AG09309 (cell line): ENCODE measurements at regions not wholly inside any gene's neighbourhood (a gene's known extent, or its start where the extent isn't known, plus 50 kb on each side); places are given as distances from the start of the nearest gene placed in this dataset.
"Not testable (repeated sequence)": the region's sequence is repeated elsewhere in the genome, so short reads cannot be mapped to it uniquely, and the experiment has no call there.

Experiments used
- DNase-seq: peaks from one replicate; pipeline ENCODE4 v3.0.0-alpha.2; 2010; ENCODE audit warnings: low read depth
- H3K4me3 ChIP-seq: 2 replicates; pipeline ENCODE4 v1.5.1; 2011; ENCODE audit warnings: mild to moderate bottlenecking, low read depth, low read length, moderate library complexity; ENCODE audit not compliant: control insufficient read depth
- TF ChIP-seq, protein P1 (sequence below): IDR thresholded peaks from 2 replicates; pipeline ENCODE4 v1.5.1; 2011; ENCODE audit warnings: mild to moderate bottlenecking, low read depth, low read length, inconsistent platforms; ENCODE audit not compliant: insufficient read depth, control insufficient read depth; ENCODE audit errors: missing control alignments

DNA sequence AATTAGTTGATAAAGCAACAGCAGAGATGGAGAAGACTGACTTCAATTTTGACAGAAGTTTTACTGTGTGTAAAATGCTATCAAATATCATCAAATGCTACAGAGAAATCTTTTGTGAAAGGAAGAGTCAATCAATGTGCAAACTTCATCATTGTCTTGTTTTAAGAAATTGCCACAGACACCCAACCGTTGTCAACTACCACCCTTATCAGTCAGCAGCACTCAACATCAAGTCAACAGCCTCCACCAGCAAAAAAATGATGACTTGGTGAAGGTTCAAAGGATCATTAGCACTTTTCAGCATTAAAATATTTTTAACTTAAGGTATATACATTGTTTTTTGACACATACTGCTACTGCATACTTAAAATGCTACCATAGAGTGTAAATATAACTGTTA lies 888.8 kb downstream of the CDH18 start:
- DNase-seq, result no peak
- no peak overlapping the region for H3K4me3 ChIP-seq

DNA sequence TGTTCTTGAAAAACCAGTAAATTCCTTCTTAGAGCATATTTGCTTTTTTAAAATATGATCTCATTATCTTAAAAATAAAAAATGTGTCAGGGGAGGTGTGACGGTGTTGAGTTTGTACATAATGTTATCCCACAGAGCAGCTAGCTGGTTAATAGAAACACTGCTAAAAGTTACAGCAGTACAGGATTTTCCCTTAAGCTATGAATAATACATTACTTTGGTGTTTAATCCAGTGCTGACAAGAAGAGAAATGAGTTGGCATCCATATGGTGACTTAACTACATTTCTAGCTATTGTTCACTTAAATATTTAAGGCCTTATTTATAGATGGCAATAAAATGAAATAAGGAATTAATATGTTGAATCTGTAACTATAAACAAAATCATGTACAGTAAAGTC lies 883.1 kb downstream of the CDH18 start:
- DNase-seq, result no peak
- TF ChIP-seq, protein P1, sequence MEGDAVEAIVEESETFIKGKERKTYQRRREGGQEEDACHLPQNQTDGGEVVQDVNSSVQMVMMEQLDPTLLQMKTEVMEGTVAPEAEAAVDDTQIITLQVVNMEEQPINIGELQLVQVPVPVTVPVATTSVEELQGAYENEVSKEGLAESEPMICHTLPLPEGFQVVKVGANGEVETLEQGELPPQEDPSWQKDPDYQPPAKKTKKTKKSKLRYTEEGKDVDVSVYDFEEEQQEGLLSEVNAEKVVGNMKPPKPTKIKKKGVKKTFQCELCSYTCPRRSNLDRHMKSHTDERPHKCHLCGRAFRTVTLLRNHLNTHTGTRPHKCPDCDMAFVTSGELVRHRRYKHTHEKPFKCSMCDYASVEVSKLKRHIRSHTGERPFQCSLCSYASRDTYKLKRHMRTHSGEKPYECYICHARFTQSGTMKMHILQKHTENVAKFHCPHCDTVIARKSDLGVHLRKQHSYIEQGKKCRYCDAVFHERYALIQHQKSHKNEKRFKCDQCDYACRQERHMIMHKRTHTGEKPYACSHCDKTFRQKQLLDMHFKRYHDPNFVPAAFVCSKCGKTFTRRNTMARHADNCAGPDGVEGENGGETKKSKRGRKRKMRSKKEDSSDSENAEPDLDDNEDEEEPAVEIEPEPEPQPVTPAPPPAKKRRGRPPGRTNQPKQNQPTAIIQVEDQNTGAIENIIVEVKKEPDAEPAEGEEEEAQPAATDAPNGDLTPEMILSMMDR, result no peak
- no peak overlapping the region for H3K4me3 ChIP-seq

More for the DNA sequence above, 888.8 kb downstream of the CDH18 start:
- TF ChIP-seq, protein P1, result no peak

DNA sequence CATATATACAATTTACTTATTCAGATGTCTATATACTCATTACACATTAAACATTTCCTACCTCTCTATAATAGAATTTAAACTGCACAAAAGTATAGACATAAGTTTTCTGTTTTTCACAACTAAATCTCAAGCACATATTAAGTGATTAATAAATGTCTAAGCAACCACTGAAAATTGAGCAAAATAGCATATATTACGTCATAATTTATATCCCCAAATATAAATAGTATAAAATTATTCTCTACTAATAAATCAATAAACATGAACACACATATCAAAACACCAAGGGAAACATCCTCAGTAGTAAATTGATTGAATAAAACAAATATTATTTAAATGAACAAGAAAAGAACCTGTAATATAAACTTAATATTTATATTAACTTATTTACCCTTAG lies 865.1 kb downstream of the CDH18 start:
- TF ChIP-seq, protein P1, result no peak
- no peak overlapping the region for H3K4me3 ChIP-seq
- no peak for DNase-seq

DNA sequence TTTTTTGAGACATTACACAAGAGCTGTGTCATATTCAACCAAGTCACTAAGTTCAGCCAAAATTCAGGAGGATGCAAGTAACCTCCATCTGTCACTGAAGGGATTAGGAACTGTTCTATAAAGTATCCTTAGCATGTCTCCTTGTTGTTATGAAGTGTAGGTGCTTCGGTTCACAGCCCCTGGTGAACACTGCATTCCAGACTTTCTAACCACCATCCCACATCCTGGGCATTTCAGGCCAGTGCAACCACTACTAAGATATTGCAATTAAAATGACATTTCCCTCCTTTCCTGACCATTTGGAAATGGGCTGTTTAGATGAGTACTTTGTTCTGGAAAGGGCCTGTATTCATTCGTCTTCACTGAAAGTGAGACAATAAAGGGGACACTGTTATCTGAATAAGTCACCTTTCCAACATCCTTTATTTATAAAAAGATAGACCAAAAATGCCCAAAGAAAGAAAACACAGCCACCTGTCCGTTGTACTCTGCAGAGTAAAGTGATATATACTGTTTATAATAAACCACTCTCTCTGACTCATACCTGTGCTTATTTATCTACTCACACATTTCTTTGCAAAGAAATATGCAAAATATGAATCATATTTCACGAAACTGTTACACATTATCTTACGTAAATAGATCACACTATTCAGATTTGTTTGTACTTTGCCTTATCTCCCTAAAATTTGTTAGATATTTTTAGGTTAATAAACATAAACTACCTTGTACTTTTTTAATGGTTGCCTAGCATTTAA lies 861.9 kb downstream of the CDH18 start:
- H3K4me3 ChIP-seq, result no peak overlapping the region
- TF ChIP-seq, protein P1, result no peak
- DNase-seq, result no peak

DNA sequence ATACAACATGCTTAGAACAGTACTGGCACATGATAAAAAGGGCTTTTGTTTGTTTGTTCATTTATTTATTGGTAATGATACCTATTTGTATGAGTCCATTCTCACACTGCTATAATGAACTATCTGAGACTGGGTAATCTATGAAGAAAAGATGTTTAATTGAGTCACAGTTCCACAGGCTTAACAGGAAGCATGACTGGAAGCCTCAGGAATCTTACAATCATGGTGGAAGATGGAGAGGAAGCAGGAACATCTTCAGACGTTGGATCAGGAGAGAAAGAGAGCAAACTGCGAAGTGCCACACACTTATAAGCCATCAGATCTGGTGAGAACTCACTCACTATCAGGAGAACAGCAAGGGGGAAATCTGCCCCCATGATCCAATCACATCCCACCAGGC lies 847.7 kb downstream of the CDH18 start:
- TF ChIP-seq, protein P1, result no peak
- no peak for DNase-seq
- H3K4me3 ChIP-seq, result no peak overlapping the region

DNA sequence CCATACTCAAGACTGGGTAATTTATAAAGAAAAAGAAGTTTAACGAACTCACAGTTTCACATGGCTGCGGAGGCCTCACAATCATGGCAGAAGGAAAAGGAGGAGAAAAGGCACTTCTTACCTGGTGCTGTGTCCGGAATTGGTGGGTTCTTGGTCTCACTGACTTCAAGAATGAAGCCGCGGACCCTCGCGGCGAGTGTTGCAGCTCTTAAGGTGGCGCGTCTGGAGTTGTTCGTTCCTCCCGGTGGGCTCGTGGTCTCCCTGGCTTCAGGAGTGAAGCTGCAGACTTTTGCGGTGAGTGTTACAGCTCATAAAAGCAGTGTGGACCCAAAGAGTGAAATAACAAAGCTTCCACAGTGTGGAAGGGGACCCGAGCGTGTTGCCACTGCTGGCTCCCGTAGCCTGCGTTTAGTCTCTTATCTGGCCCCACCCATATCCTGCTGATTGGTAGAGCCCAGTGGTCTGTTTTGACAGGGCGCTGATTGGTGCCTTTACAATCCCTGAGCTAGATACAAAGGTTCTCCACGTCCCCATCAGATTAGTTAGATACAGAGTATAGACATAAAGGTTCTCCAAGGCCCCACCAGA lies 846.0 kb downstream of the CDH18 start:
- DNase-seq, H3K4me3 ChIP-seq: not testable (repeated sequence)

DNA sequence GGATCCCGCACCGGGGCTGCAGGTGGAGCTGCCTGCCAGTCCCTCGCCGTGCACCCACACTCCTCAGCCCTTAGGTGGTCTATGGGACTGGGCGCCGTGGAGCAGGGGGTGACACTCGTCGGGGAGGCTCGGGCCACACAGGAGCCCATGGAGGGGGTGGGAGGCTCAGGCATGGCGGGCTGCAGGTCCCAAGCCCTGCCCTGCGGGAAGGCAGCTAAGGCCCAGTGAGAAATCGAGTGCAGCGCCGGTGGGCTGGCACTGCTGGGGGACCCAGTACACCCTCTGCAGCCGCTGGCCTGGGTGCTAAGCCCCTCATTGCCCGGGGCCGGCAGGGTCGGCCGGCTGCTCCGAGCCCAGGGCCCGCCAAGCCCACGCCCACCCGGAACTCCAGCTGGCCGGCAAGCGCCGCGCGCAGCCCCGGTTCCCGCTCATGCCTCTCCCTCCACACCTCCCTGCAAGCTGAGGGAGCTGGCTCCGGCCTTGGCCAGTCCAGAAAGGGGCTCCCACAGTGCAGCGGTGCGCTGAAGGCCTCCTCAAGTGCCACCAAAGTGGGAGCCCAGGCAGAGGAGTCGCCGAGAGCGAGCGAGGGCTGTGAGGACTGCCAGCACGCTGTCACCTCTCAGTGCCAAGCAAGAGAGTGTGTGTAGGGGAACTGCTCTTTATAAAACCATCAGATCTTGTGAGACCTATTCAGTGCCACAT lies 845.1 kb downstream of the CDH18 start:
- not testable (repeated sequence) for H3K4me3 ChIP-seq, DNase-seq

DNA sequence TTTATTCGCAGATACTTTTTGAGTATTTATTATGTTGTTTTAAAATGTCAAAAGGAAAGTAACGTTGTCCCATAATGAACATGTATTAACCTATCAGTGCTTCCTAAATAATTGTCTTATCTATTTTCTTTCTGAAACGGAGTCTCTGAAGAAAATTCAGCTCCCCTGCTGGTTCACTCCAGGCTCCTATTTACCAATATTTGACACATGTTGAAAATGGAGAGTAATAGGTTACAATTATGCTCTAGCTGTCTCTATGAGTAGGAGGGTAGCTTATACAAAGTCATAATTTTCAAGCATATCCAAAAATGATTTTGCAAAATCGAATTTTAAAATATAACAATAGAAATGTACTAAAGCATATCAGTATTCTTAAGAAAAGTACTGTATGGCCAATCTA lies 844.1 kb downstream of the CDH18 start:
- no peak for DNase-seq
- TF ChIP-seq, protein P1, result no peak
- H3K4me3 ChIP-seq, result no peak overlapping the region
